Stimulated activated CD8-positive, alpha-beta memory T cell treated with anti-CD3 and anti-CD28 coated beads, Interleukin-7, amount 100 ng/mL, for 48 hours (primary cell): ENCODE measurements at regions not wholly inside any gene's neighbourhood (a gene's known extent, or its start where the extent isn't known, plus 50 kb on each side); places are given as distances from the start of the nearest gene placed in this dataset.
"Not testable (repeated sequence)": the region's sequence is repeated elsewhere in the genome, so short reads cannot be mapped to it uniquely, and the experiment has no call there.

Source experiments
- DNase-seq, 2 donors: peaks; one replicate each; pipeline ENCODE4 v3.0.0-alpha.2; 2020; ENCODE audit warnings: low read depth in 1 of 2; ENCODE audit errors: extremely low read depth in 1 of 2

GRCh38 chr12:42030588-42030987 lies 114.1 kb downstream of the GXYLT1 start:
- no peak for DNase-seq

GRCh38 chr12:42027546-42027945 lies 117.1 kb downstream of the GXYLT1 start:
- no peak for DNase-seq

- no peak for DNase-seq
Observed at GRCh38 chr12:42024495-42024830, 120.2 kb downstream of the GXYLT1 start.

GRCh38 chr12:42023733-42024494 lies 120.8 kb downstream of the GXYLT1 start:
- DNase-seq = peak; percentile 20 to 36

GRCh38 chr12:42021937-42022336 lies 122.7 kb downstream of the GXYLT1 start:
- DNase-seq = not testable (repeated sequence)

GRCh38 chr12:42021469-42021868 lies 123.2 kb downstream of the GXYLT1 start:
- no peak for DNase-seq

- no peak for DNase-seq
Observed at GRCh38 chr12:42020226-42020625, 124.4 kb downstream of the GXYLT1 start.

GRCh38 chr12:42019746-42020145 lies 124.9 kb downstream of the GXYLT1 start:
- DNase-seq = no peak

GRCh38 chr12:42017051-42017450 lies 127.6 kb downstream of the GXYLT1 start:
- DNase-seq = no peak

- no peak for DNase-seq
Observed at GRCh38 chr12:42015051-42015461, 129.6 kb downstream of the GXYLT1 start.

- DNase-seq = not testable (repeated sequence)
Observed at GRCh38 chr12:42012501-42012900, 132.2 kb downstream of the GXYLT1 start.

GRCh38 chr12:42010715-42011114 lies 134.0 kb downstream of the GXYLT1 start:
- no peak for DNase-seq

- DNase-seq = no peak
Observed at GRCh38 chr12:42010257-42010656, 134.4 kb downstream of the GXYLT1 start.

- DNase-seq = no peak
Observed at GRCh38 chr12:42008996-42009395, 135.7 kb downstream of the GXYLT1 start.

GRCh38 chr12:42003031-42003430 lies 141.6 kb downstream of the GXYLT1 start:
- DNase-seq = no peak

GRCh38 chr12:42002563-42002962 lies 142.1 kb downstream of the GXYLT1 start:
- DNase-seq = no peak

- no peak for DNase-seq
Observed at GRCh38 chr12:41998436-41998835, 146.2 kb downstream of the GXYLT1 start.

- no peak for DNase-seq
Observed at GRCh38 chr12:41993283-41993682, 151.4 kb downstream of the GXYLT1 start.

- no peak for DNase-seq
Observed at GRCh38 chr12:41992692-41993215, 151.9 kb downstream of the GXYLT1 start.

GRCh38 chr12:41992022-41992421 lies 152.7 kb downstream of the GXYLT1 start:
- no peak for DNase-seq

- no peak for DNase-seq
Observed at GRCh38 chr12:41988715-41989114, 156.0 kb downstream of the GXYLT1 start.

- not testable (repeated sequence) for DNase-seq
Observed at GRCh38 chr12:41986513-41986912, 158.2 kb downstream of the GXYLT1 start.

GRCh38 chr12:41983856-41984255 lies 160.8 kb downstream of the GXYLT1 start:
- no peak for DNase-seq
